ENCODE measurements at regions not wholly inside any gene's neighbourhood (a gene's known extent, or its start where the extent isn't known, plus 50 kb on each side); places are given as distances from the start of the nearest gene placed in this dataset.

DNA sequence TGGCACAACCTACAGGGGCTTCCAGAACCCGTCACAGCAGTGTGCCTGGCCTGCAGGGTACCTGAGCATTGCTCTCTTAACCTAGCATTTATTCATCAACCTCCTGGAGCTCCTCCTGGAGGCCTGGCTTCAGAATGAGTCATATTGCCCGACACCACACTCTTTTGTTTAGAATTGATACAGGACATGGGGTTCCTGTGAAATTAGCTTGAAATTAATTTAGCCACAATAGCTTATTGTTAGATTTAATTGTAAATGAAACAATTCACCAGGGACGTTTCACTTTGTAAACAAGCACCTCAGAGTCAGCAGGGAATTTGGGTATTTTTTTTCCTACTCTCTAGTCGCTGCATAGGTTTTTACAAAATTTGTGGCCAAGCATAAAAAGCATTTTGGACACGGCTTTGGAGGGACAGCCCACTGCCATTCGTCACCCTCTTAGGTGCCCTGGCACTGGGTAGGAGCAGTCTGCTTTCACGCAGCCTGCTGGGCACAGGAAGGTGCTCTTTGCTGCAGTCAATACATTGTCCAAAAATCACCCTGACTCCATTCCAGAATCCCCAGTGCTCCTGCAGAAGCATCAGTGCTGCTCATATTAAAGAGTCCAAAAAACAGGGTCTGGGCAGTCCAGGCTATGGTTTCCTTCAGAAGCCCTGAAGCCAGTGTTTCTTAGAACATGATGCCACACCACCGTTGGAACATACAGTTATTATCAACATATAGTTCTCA lies 60.8 kb upstream of the MEF2A start:
- no peak overlapping the region for H3K4me3 ChIP-seq (ENCODE audit: low read length)
- DNase-seq (ENCODE audit: low read depth, low spot score): no peak

DNA sequence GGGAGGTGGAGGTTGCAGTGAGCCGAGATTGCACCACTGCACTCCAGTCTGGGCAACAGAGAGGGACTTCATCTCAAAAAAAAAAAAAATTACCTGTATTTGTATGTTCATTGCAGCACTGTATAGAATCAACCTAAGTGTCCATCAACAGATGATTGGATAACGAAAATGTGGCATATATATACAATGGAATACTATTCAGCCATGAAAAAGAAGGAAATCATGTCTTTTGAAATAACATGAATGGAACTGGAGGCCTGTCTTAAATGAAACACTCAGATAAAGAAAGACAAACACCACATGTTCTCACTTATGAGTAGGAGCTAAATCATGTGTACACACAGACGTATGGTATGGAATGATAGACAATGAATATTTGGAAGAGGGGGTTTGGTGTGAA lies 59.4 kb upstream of the MEF2A start:
- DNase-seq (ENCODE audit: low read depth, low spot score): no peak
- no peak overlapping the region for H3K4me3 ChIP-seq (ENCODE audit: low read length)

DNA sequence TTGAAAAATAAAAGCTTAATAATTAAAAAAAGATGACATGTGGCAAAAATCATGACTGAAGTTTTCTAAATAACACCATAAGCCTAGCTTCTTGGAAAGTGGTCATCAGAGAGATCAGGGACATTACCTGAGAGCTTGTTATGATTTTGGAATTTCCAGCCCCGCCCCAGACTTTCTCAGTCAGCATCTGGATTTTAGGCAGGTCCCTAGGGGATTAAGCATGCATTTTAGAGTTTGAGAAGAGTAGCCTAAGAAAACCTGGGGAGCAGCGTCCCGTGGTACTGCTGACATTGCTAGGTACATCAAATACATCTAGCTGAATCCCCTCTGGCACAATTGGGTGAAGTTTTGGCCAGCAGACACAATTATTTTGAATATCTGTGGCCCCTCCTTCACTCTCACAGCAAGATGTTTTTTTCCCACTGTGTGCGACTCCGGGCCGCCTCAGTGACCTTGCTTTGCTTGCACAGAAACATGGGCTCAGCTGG lies 58.7 kb upstream of the MEF2A start:
- no peak for DNase-seq (ENCODE audit: low read depth, low spot score)
- no peak overlapping the region for H3K4me3 ChIP-seq (ENCODE audit: low read length)

DNA sequence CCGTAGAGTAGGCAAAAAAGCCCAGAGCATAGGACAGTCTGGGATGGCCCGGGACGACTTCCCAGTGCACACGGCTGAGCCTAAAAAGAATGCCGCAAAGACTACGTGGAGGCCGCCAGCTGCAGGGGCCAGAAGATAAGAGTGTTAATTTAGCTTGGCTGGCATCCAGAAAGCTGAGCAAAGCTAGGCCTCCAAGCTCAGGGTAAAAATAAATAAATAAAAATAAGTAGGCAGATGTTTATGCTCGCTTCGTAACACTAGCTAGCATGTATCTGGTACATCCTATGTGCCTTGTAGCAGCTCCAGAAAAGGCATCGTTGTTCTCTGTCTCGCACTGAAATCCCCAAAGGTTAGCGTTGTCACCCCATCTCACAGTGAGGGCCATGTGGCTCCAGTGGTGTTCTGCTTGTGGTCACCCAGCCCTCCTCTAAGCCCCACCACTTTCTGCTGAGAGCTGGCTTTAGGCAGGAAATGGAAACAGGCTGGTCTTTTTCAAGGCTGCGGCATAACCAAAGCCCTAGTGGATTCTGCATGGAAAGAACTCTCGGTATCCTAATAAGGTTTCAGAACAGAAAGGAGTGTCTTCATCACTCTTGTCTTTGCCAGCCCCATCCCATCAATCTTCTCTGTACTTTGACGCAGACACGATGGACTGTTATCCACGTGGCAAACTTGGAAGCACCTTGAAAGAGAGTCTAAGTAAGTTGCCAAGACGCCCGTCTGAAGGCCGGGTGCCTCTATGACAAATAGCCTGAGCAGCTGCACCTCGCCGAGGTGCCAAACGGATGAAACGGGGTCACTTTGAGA lies 58.1 kb upstream of the MEF2A start:
- no peak for DNase-seq (ENCODE audit: low read depth, low spot score)
- H3K4me3 ChIP-seq (ENCODE audit: low read length): no peak overlapping the region

DNA sequence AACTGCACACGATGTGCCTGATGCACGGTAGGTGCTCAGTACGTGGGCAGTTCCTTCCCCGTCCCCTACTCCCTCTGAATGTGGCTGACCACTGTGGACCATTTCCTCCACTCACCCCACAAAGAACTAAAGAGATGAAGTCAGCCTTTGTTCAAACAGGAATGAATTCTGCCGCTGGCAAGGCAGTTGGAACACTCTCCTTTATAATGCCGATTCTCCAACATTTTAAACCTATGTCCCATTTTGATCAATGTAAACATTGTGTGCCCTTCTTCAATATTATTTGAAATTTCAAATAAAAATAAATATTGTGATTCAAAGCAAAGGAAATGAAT lies 57.5 kb upstream of the MEF2A start:
- DNase-seq (ENCODE audit: low read depth, low spot score): no peak
- H3K4me3 ChIP-seq (ENCODE audit: low read length): no peak overlapping the region

DNA sequence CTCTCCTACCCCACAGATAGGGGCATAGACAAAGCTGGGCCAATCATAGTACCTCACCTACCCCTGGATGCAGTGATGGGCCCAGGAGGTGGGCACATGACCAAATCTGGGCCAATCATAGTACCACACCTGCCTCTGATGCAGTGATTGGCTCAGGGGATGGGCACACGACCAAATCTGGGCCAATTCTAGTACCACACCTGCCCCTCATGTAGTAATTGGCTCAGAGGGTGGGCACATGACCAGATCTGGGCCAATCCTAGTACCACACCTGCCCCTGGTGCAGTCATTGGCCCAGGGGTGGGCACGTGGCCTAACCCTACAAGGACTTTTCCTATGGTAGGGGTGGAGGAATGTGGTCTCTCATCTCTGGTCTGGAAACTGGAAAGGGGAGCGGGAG lies 56.9 kb upstream of the MEF2A start:
- H3K4me3 ChIP-seq (ENCODE audit: low read length): no peak overlapping the region
- DNase-seq (ENCODE audit: low read depth, low spot score): no peak

DNA sequence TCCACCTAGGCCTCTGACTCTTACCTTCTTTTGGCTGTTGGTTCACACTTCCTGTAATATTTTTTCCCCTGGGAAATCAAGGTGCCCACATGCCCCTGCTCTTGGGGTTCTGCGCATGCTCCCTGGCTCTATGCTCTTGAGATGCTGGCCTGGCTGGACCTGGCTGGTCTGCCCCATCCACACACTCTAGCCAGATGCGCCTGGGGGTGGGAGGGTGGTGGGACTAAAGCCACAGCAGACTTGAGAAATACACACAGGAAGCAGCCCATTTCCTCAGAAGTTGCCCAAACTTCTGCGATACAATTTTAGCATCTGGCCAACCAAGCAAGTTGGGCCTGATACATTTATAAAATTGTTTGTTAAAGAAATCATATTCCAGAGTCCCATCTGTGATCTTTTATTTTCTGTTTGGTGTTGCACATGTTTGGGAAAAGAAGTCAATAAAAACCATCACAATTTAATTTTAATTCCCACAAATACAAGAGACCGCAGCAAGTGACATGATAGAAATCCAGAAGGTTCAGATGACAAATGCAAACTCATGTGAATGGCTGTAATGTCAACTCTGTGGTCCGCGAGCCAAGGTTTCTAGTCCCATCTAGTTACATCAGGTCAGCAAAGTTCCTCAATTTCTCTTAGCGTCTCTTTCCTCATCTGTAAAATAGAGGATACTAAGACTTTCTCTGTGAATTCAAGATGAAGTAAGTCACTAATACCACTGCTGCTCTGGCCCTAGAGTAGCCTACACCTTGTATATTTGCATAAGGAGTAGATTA lies 55.9 kb upstream of the MEF2A start:
- no peak overlapping the region for H3K4me3 ChIP-seq (ENCODE audit: low read length)
- no peak for DNase-seq (ENCODE audit: low read depth, low spot score)

DNA sequence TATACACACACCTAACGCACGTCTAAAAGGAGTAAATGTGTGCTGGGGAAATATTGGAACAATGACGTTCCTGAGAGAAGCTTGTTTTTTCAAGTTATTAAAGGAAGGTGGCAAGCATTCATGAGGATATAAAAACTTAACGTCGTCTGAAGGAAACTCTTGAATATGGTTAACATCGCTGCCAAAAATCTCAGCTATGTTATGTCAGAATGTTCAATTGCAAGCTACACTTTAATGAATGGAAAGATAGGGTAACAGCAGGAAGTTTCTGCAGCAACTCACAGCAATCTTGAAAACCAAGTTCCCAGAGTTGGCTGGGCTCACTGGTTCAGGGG lies 54.3 kb upstream of the MEF2A start:
- H3K4me3 ChIP-seq (ENCODE audit: low read length): no peak overlapping the region
- DNase-seq (ENCODE audit: low read depth, low spot score): no peak

DNA sequence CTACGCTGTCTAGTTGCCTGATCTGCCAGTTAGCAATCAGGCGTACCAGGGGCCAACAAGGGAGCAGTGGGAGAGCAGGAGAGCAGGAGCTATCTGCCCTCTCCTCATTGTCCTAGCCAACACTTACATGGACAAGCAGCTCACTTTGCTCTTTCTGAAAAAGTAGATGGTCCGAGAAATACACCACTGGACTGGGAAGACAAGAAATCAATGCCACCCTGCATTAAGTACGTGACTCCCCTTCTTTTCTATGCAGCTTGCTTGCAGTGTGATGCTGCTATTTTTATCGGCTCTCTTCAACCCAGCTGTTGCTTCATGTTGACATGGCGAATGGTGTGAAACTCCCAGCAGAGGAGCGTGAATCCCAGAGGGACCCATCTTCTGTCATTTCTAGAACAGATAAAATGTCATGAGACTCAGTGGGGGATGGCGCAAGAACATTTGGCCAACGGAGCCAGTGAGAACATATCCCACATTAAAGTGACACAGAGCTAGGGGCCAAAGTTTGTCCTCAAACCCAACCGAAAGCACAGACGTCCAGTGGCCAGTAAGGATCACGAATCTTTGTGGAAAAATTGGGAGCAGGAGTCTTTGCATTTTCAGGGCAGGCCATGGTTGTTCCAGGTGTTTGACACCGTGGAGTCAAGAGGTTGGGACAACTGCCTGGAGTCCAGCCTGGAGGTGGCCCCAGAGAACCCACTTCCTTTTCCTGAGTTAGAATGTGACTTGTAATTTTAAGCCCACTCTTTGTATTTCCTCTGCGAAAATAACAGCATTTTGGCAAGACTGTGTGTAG lies 53.7 kb upstream of the MEF2A start:
- no peak overlapping the region for H3K4me3 ChIP-seq (ENCODE audit: low read length)
- peak; percentile 33 for DNase-seq (ENCODE audit: low read depth, low spot score)

DNA sequence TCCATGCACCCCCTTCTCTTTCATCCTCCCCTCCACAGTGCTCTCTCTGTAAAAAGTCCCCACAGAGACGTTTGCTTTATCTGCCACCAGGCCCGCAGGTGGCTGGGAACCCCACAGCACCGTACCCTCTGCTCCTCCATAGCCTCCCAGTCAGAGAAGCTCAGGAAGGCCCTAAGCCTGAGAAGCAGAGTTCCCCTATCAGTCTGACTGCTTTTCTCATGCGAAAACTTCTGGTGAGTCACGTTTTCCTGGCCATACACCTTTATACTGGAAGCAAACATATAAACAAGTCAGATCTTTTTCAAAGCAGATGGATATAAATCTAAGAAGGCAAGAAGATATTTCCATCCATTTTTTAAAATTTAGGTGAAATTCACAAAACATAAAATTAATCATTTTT lies 51.5 kb upstream of the MEF2A start:
- DNase-seq (ENCODE audit: low read depth, low spot score): no peak
- H3K4me3 ChIP-seq (ENCODE audit: low read length): no peak overlapping the region

Measured in Jurkat, Clone E6-1 (cell line).